GM21619 (cell line): ENCODE measurements at regions not wholly inside any gene's neighbourhood (a gene's known extent, or its start where the extent isn't known, plus 50 kb on each side); places are given as distances from the start of the nearest gene placed in this dataset.

ENCODE experiments used
- ATAC-seq: cut with Tn5 transposase; IDR thresholded peaks from one replicate; pipeline ENCODE4 v1.9.1; 2021; ENCODE audit not compliant: unreplicated experiment

DNA sequence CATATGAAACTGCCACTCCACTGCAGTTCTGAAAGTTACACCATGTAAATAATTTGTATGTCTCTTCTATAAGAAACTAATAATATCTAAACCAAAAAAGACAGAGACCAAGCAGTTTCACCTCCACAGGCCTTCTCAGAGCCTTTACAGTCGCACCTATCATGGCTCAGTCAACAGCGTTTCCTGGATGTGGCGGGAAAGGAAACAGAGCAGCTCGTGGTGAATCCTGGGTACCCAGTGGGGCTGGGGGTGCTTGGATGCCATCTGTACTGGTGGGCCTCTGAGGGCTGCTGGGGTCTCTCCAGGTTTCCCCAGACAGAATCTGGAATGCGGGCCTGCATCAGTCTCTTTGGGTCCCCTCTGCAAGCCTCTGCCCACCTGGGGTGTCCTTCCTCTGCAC lies 100.2 kb upstream of the CASZ1 start:
- no peak for ATAC-seq

DNA sequence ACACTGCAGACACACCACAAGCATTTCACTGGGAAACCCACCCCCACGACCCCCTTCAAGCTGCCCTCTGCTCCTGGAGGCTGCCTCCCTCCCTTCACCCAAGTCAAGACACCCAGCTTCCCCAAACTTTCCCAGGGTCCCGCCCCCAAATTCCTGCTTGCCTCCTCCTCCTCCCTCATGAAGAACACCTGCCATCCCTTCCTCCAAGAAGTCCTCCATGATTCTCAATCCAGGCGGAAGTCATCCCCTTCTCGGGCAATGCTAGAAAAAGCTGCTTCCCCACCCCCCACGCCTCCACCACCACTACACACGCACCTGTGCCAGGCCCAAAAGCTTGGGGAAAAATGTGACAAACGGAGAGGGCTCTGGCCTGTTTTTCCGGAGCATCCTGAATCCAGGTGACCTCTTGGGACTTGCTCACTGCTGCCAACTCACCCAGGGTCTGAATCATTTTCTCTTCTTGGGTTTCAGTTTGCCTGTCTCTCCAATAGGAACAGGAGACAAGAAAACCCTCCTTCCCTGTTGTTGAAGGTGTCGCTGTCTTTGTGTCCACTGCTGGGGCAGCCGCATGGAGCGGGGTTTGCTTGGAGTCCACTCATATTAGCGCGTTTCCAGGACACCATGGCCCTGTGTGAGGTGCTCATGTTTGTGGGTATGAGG lies 101.0 kb upstream of the CASZ1 start:
- no peak for ATAC-seq

DNA sequence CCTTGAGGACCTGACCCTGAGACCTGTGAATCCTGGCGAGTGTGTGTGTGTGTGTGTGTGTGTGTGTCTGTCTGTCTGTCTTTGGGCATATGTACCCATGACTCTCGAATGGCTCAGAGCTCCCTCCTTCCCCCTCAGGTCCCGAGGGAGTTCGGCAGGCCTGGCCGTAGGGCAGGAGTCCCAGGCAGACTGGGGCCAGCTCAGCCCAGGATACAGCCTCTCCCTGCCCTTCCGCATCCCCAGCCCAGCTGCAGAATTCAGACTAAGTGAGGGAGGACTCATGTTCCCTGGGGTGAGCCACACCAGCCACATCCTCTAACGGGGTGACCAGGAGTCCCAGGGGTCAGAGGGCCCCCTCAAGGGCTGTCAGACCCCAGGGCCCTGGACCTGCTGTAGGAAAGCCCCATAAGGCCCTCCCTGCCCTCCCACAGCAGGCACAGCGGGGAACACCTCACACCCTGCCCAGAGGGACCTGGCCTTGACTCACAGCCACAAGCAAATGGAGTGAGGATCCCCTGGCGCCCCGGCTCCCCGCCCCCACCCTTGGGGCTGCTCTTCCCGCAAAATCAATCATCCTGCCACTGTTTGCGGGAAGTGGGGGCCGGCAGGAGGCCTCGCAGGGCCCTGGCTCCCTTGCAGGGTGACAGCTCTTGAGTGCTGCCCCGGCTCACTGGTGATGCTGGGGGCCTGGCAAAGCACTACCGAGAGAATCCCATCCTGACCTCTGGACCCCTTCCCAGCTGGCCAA lies 101.7 kb upstream of the CASZ1 start:
- no peak for ATAC-seq

DNA sequence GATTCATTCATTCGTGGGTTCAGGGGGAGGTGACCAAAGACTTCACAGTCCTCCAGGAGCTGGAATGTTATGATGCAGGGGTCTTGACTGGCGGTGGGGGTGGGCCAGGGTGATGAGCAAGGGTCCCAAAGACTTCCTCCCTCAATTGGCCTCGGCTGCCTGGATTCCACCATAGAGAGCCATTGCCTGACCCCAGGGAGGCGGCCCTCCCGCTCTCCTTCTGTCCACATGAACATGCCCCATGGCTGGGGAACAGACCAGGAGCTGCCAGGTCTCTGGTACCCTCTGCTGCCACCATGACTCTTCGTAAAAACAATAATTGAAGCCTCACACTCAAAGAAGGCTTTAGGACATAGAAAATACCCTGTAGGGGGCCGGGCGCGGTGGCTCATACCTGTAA lies 102.5 kb upstream of the CASZ1 start:
- no peak for ATAC-seq

DNA sequence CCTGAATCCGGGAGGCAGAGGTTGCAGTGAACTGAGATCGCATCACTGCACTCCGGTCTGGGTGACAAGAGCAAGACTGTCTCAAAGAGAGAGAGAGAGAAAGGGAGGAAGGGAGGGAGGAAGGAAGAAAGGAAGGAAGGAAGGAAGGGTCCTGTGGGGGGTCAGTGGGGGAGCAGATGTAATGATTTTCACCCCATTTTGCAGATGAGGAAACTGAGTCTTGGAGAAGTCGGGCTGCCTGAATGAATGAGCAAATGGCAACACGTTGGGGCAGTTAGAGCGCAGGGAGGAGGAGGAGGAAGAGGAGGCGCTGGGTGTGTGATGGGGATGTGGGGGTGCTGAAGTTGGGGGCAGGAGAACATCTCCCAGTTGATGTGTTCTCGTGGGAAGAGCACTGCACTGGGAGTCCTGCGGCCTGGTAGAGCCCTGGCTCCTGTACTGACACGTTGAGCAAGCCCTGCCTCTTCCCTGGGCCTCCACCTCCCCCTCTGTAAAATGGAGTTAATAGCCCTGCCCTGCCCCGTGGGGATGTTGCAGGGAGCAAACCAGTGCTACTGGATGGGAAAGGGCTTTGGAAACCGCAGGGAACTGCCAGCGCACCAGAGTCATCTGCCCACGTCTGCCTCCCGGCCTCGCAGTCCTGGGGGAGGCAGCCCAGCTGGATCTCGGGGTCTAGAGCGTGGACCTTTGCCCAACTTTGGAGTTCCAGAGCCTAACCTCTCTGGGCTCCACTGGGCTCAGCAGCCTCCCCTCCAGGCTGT lies 103.2 kb upstream of the CASZ1 start:
- no peak for ATAC-seq

DNA sequence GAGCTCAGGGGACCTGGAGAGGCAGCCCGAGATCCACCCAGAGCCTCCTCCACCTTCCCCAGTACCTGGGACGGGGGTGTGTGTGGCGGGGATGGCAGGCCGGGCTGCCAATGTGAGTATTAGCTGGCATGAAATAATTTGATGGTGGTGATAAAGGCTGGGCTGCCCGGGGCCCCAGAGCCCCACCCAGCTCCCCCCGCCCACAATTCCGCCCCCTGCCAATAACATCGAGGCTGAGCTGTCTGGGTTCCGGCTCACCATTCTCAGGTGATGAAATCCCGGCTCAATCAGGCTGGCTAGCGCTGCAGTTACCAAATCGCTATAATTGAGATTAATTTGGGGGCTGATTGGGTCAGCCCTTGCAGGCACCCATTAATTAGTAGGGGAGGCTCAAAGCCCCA lies 103.8 kb upstream of the CASZ1 start:
- ATAC-seq, result no peak

DNA sequence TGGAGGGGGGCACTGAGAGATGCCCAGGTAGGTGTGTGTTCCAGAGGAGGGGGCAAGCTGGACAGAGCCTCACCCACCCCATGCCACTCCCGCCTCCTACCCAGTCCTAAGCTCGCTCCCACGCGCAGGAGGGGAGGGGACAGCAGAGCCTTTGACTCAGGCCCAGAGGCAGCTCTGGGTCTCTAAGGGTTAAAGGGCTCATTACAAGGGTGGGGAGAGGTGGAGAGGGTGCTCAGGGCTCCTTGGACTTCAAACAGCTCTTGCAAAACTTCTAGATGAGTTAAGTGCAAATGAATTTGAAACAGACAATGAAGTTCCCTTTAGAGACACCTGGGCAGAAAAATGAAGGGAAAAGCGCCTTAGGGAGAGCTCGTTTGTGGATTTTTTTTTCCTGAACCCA lies 104.2 kb upstream of the CASZ1 start:
- no peak for ATAC-seq

DNA sequence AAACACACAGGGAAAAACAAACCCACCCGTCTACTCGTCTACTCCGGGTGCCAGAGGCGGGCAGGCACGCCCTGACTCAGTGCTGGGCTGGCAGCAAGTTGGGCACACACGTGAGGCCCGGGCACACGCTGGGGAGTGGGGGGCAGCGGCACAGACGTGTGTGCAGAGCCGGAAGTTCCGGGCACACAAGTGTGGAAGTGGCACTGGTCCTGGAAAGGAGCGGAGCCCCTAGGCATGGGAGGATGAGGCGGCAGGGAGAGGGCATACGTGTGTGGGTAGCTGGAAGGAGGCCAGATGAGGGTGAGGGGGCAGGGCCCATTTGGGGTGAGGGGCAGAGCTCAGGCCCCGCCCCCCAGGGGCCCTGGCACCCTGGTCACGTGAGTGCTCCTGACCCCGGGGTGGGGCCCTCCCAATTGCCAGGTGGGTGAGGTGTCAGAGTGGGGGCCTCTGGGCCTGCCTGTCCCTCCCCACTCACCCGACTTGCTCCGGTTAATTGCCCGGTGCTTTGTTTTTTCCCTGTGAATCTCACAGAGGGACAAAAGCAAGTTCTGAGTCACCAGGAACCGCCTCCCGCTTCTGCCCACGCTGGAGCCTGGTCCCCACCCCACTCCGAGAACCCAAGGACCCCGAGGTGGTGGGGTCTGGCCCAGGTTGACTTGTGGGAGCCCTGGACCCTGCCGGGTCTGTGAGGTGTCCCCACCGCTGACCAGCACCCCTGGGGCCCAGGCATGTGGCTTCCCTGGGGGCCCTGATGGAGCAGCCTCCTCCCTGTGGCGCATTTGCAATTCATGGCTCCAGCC lies 104.8 kb upstream of the CASZ1 start:
- ATAC-seq, result no peak

DNA sequence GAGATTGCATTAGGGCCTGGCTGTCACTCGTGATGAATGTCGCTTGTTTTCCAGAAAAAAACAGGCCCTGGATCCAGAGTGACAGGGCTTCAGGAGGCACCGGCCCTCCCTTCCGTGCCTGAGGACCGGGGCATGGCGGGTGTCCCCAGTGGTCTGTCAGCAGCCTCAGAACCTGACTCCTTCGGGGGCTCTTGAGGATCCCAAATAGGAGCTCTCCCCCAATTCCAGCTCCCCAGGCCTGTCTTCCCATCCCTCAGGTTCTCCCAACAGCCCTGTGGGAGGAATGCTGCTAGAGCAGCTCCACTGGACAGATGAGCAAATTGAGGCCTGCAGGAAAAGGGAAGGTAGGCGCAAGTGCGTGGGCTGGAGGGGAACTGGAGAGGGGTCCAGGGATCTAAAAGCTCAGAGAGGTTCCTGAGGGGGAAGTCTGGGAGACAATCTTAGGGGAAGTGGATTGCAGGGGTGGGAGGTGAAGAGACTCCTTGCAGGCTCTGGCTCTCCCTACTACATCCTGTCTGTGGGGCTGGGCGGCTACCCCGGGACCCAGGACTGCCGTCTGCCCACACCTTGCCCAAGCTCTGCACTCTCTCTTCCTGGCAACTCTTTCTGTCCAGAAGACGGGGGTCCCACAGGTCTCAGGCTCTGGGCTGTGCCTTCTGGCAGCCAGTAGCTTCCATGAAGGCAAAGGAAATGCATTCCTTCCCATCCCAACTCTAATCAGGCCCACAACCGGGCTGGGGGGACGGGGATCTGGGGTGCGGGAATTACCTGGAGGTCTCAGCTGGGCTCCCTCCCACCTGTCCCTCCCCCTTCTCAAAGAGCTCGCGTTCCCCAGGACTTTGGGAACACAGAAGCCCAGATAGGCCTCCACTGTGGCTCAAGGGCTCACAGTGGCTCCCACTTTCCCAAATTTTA lies 105.7 kb upstream of the CASZ1 start:
- ATAC-seq, result no peak

DNA sequence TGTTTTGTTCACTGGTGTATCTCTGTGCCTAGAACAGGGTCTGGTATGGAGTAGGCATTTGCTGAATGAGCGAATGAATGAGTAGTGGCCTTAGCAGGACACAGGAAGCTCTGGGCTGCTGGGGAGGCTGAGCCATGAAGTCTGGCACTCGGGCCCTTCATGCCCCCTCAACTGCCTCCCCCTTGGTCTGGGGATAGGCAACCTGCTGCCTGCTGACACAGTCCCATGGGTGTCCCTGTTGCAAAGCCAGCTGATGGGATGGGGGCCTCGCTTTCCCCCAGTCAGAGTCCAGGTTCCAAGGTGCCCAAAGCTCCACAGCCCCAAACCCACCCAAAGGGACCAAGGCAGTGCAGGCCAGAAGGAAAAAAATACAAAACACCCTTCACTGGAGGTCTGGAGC lies 107.0 kb upstream of the CASZ1 start:
- ATAC-seq, result no peak

DNA sequence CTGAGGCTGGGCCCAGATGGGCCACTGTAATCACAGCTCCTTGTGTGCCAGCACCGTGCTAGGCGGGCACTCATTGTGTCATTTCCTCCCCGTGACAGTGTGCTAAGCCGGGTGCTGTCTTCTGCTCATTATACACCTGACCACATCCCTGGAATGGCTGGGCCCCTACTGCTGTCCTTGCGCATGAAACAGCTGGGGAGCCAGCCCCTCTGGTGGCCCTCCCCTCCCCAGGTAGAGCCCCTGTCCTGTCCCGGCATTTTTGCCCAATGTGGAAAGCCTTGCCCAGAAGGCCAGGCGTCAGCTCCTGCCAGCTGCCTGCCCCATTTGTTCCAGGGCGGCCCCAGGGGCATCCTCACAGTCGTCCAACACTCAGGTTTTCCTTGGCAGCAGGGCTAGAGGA lies 107.4 kb upstream of the CASZ1 start:
- ATAC-seq, result no peak

DNA sequence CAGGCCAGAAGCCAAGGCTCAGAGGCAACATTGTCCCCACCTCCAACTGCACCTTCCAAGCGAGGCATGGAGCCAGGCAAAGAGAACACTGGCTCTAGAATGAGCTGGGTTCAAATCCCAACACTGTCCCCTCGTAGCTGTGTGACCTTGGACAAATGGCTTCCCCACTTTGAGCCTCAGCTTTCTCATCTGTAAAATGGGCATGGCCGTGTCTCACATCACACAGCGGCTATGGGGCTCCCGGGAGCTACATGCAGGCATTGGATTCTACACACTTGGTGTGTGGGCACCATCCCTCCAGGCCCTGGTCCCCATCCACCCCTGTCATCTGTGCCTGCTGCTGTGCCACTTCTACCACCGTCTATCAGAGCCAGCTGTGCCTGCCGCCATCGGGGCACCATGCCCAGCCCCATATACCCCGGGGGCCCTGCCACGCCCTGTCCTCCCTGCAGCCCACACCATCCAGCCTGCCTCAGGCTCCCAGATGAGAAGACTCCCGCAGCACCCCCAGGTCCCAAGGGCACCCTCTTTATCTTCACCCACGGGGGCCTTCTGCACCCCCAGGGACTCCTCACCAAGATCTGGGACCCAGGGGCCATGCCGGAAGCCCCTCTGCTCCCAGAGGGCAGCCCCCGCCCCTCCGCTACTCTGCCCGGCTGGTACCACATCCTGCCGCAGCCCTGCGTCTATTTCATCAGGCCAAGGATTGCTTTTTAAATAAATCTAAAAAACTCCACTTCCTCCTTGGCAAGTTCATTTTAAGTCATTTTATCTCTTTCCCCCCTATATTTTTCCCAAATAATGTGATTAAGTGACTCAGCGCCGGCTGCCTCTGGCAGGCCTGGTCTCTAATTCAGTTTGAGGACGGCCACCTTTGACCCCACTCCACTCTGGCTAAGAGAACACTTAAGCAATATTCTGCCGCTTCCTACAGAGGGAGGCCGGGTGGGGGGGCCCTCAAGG lies 107.8 kb upstream of the TARDBP start:
- ATAC-seq, result no peak

DNA sequence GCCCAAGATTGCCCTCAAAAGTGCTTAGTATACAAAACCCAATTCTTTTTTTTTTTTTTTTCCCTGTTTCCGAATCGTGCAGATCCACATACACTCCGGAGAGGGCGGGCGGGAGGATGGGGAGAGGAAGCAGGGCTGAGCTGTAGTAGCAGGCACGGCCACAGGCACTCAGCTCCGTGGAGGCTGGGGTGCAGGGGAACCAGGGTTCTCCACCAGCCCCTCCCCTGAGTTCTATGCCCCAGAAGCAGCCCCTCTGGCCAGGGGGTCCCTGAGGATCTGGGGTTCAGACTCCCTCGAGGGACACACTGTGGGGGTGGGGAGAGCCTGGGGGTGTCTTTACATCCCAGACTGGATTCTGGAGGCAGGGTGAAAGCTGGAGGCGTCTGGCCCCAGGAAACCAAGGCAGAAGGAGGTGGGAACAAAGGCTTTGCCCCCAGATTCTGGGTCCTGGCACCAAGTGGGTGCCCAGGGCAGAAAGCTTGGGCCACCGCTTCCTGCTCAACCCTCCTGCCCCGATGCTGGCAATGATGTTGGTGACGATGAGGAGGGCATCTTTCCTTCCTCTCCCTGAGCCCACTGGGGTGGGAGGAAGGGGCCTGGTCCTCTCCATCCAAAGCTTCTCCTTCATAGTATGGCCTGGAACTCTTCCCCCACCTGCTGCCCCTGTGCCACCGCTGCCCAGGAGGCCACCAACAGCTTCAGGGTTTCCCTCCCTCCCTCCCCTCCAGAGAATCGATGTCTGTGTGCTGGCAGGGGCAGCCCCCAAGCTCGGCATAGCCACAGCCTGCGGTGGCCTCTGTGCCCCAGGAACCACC lies 106.4 kb upstream of the TARDBP start:
- ATAC-seq, result no peak

DNA sequence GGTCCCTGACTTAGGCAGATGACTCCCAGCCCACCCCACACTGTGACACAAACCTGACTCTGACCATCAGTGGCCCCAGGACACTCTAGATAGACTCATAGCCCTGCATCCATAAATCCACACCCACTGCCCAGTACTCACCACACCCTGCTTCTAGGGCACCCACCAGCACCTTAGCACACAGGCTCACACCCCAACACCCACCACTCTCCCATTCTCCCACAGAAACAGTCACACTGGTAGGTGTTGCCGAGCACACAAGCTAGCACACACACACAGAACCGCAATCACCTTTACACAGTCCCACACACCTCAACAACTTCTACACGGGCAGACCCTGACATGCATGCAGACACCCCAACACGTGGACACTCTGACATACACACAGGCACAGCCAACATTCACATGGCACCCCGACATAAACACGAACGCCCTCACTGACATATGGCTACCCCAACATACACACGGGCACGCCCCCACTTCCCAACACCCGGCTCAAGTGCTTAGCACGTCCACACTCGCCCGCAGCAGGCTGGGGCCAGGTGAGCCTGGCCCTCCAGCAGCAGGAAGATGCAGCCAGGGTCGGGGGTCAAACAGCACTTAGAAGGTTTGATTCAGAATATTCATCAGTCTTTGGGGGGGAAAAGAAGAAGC lies 105.5 kb upstream of the TARDBP start:
- ATAC-seq, result no peak

DNA sequence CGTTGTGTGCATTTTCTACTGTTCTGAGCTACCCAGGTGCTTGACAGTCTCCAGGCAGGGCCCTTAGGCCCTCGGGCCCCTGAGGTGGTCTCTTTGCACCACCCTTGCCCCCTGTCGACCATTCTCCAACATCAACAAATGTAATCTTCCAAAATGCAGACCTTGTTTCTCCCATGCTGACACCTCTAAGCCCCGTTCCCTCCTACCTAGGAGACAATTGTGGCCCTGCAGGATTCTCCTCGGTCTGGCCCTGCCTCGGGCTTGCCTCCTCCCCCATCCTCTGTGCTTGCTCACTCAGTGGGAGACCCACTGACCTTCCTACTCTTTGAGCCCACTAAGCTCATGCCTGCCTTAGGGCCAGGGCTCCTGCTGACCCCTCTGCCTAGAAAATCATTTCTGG lies 104.2 kb upstream of the TARDBP start:
- ATAC-seq, result no peak

DNA sequence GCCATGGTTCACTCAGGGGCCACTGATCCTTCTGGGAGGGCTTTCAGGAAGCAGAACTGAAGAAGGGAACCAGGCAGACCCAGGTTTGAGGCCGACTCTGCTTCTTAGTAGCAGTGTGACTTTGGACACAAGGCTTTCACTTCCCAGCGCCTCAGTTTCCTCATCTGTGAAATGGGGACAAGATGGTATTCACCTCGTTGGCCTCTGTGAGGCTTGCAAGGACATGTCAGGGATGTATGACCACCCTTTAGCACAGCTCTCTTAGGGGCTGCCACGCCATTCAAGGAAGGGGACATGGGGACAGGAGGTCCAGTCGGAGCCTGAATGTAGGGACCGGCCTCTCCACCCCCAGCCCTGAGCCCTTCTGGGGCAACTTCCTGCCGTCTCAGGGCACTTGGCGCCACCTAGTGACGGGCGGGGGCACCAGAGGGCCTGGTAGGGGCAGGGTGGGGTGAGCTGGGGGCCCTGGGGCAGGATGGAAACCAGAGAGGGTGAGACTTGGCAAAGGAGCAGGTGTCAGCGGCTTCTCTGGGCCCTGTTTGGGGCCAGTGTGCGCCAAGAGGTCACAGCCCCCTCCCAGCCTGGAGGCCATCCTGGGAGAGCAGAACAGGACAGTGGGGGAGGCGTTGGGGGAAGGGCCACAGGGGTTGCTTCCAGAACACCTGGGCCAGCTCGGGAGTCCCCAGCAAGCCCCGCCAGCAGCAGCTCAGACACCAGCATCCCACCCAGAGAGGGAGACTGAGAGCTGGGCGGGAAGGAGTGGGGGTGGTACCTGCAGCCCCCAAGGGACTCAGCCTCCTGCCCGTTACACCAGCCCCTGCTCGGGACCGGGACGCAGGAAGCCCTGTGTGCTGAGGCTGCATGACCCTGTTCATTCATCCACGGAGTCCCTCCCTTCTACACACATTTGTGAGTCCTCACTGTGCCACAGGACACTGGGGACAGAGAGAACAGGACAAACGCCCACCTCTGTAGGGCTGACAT lies 102.5 kb upstream of the TARDBP start:
- no peak for ATAC-seq
